DND-41 (cell line): ENCODE measurements at regions not wholly inside any gene's neighbourhood (a gene's known extent, or its start where the extent isn't known, plus 50 kb on each side); places are given as distances from the start of the nearest gene placed in this dataset.

Experiments
- ATAC-seq: fragments of 200-7000 bp; cut with Tn5 transposase; 3 replicates; pipeline ENCODE4 v1.9.1; 2021; ENCODE audit warnings: low read depth; ENCODE audit not compliant: insufficient read depth
- DNase-seq: peaks from one replicate; pipeline ENCODE4 v3.0.0-alpha.2; 2020
- H2AFZ ChIP-seq: 2 replicates; pipeline ENCODE4 v1.6.0; 2012; ENCODE audit warnings: low read depth, low read length
- H3K27ac ChIP-seq: 2 replicates; pipeline ENCODE4 v1.5.1; 2012; ENCODE audit warnings: low read length, inconsistent platforms
- H3K27me3 ChIP-seq: fragments of 200-600 bp; sonication (generic); 2 replicates; pipeline ENCODE4 v1.6.0; 2012; ENCODE audit warnings: low read length, mild to moderate bottlenecking, inconsistent platforms; ENCODE audit not compliant: insufficient read depth, poor library complexity
- H3K36me3 ChIP-seq: 2 replicates; pipeline ENCODE4 v1.5.1; 2012; ENCODE audit warnings: low read length, inconsistent platforms; ENCODE audit not compliant: insufficient read depth
- H3K4me1 ChIP-seq: 2 replicates; pipeline ENCODE4 v1.5.1; 2012; ENCODE audit warnings: mild to moderate bottlenecking, low read length; ENCODE audit not compliant: insufficient read depth
- H3K4me2 ChIP-seq: 2 replicates; pipeline ENCODE4 v1.6.0; 2012; ENCODE audit warnings: mild to moderate bottlenecking, moderate library complexity, low read length, inconsistent platforms; ENCODE audit not compliant: insufficient read depth
- H3K4me3 ChIP-seq, 2 experiments: fragments of 200-600 bp in 1 of 2; shearing (Covaris generic) in 1 of 2; 2 replicates each; pipeline ENCODE4 v1.5.1; 2012 to 2016; ENCODE audit warnings: inconsistent platforms in 2 of 2, low read length in 2 of 2, mild to moderate bottlenecking in 2 of 2, low read depth in 1 of 2, moderate library complexity in 1 of 2
- H3K79me2 ChIP-seq: 2 replicates; pipeline ENCODE4 v1.6.0; 2012; ENCODE audit warnings: low read length, inconsistent platforms; ENCODE audit not compliant: insufficient read depth
- H3K9ac ChIP-seq: 2 replicates; pipeline ENCODE4 v1.6.0; 2012; ENCODE audit warnings: low read depth, mild to moderate bottlenecking, inconsistent platforms, low read length, moderate library complexity
- H3K9me3 ChIP-seq: 2 replicates; pipeline ENCODE4 v1.5.1; 2012; ENCODE audit warnings: low read length, moderate library complexity, mild to moderate bottlenecking, inconsistent platforms; ENCODE audit not compliant: insufficient read depth, severe bottlenecking
- H4K20me1 ChIP-seq: 2 replicates; pipeline ENCODE4 v1.6.0; 2012; ENCODE audit warnings: low read length; ENCODE audit not compliant: insufficient read depth
- CTCF ChIP-seq: IDR thresholded peaks from 2 replicates; pipeline ENCODE4 v1.5.1; 2012; ENCODE audit warnings: borderline replicate concordance, low read length, moderate library complexity, mild to moderate bottlenecking; ENCODE audit not compliant: poor library complexity, severe bottlenecking; ENCODE audit errors: extremely low read depth
- EZH2 ChIP-seq: IDR thresholded peaks from 3 replicates; pipeline ENCODE4 v1.6.1; 2012; ENCODE audit warnings: borderline replicate concordance, low read depth, mild to moderate bottlenecking, moderate library complexity, low read length, inconsistent platforms; ENCODE audit not compliant: severe bottlenecking

DNA sequence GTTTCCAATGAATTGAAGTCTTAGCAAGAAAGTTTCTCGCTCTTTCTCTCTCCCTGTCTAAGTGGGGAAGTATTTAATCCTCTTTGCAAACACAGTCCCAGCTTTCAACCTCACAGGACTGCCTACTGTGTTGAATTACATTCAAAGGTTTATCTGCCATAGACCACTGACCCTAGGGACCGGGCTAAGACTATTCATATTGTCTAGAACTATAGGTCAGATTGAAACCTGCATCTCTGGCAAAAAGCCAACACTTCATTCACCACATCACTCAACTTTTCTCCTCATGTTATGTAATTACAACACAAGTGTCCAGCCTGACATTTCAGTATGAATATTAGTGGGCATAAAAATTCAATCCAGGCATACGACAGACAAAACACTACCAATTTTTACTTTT lies 314.7 kb upstream of the RSPO3 start:
- no peaks in the 10 kb centered on the region for H3K4me1 ChIP-seq
- no peak overlapping the region for H3K4me3 ChIP-seq
- H3K27me3 ChIP-seq = no peaks in the 10 kb centered on the region
- no peaks in the 10 kb centered on the region for H3K79me2 ChIP-seq
- ATAC-seq (no peak), DNase-seq (no peak)
- no peaks in the 10 kb centered on the region for H3K9me3 ChIP-seq
- TF ChIP-seq CTCF = no peak
- no peak for TF ChIP-seq EZH2
- no peak overlapping the region for H3K9ac ChIP-seq
- no peaks in the 10 kb centered on the region for H4K20me1 ChIP-seq
- no peak overlapping the region for H2AFZ ChIP-seq
- H3K27ac ChIP-seq = no peak overlapping the region
- no peak overlapping the region for H3K4me2 ChIP-seq
- H3K36me3 ChIP-seq = no peaks in the 10 kb centered on the region

DNA sequence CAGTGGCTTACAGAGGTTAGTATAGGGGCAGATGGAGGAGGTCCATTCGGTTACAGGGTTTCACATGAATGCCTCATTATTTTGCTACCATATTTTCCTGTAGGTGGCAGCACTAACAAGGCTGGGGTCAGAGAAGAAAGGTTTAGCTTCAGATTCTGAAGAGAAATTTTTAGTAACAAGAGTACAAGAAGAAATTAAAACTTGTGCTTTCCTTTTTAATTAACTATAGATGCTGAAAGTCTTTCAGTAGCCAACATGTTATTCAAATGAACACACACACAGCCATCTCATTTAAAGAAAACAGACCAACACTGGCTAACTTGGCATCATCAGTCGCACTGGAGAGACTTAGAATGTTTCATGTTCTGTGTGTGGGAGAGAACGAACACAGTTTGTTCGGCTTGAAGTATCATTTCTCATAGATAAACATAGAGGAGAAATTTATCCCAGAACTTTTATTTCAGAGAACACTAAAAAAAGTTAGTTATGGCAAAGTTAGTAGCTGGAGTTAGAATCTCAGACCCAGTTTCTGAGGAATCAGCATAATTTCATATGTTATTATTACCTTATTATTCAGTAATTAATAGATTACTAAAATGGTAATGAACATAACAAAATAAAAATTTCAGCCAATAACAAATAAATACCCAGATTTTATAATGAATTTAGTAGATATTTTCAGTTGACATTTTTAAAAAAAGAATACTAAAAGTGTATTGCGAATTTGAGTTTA lies 314.0 kb upstream of the RSPO3 start:
- no peaks in the 10 kb centered on the region for H3K4me1 ChIP-seq
- TF ChIP-seq CTCF (peak; percentile 70), EZH2 (no peak)
- no peak overlapping the region for H3K9ac ChIP-seq
- ATAC-seq (peak; percentile 69; the same call in 2 of the 3 replicates), DNase-seq (peak; percentile 18)
- H3K9me3 ChIP-seq = no peaks in the 10 kb centered on the region
- H3K4me3 ChIP-seq = no peak overlapping the region
- H3K36me3 ChIP-seq = no peaks in the 10 kb centered on the region
- H2AFZ ChIP-seq = no peak overlapping the region
- no peaks in the 10 kb centered on the region for H3K27me3 ChIP-seq
- no peak overlapping the region for H3K27ac ChIP-seq
- no peak overlapping the region for H3K4me2 ChIP-seq
- H4K20me1 ChIP-seq = no peaks in the 10 kb centered on the region
- H3K79me2 ChIP-seq = no peaks in the 10 kb centered on the region

DNA sequence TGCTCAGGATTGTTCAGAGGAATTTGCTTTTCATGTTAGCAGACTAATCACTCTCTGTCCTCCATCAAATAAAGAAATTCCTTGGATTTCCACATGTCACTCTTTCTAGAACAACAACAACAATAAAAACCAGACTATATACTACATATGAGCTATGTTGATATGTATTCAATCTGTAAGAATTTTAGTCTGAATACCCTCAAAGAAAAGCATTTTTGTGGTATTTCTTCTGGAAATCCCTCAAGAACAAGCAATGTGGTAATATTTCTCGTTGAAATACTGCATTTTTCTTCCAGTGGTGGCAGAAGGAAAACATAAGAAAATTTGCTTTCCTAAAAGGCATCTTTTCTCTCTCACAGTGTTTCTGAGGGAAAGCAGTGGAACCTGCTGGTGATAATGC lies 312.6 kb upstream of the RSPO3 start:
- no peak for DNase-seq
- Histone ChIP-seq H4K20me1 (no peaks in the 10 kb centered on the region), H3K4me1 (no peaks in the 10 kb centered on the region), H3K27me3 (no peaks in the 10 kb centered on the region), H3K36me3 (no peaks in the 10 kb centered on the region), H3K4me3 (no peak overlapping the region), H3K4me2 (no peak overlapping the region), H3K9ac (no peak overlapping the region), H3K9me3 (no peaks in the 10 kb centered on the region), H3K27ac (no peak overlapping the region), H2AFZ (no peak overlapping the region), H3K79me2 (no peaks in the 10 kb centered on the region)
- ATAC-seq = no peak
- TF ChIP-seq EZH2 (no peak), CTCF (no peak)
